ENCODE measurements at regions not wholly inside any gene's neighbourhood (a gene's known extent, or its start where the extent isn't known, plus 50 kb on each side); places are given as distances from the start of the nearest gene placed in this dataset.

- no peak for DNase-seq
Measured at GRCh38 chr4:22217480-22217879, 268.9 kb upstream of the KCNIP4 start.

- no peak for DNase-seq
Measured at GRCh38 chr4:22216278-22216677, 267.7 kb upstream of the KCNIP4 start.

DNA sequence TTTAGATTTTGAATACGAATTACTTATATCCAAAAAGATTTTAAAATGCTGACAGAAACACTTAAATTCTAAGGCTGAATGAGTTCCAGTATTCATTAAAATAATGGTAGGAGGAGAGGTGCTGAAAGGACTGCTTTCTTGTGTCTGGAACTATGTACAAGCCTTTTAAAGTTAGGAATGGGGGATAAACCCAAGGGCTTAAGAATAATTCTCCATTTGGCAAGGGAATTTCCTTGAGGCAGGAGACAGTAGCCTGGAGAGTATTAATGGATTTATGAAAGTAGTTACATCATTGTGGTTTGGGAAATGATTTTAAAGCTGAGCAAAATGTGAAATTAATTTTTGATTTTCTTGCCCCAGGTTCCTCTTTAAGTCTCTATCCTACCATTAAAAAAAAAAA, 266.5 kb upstream of the KCNIP4 start:
- DNase-seq: no peak

DNA sequence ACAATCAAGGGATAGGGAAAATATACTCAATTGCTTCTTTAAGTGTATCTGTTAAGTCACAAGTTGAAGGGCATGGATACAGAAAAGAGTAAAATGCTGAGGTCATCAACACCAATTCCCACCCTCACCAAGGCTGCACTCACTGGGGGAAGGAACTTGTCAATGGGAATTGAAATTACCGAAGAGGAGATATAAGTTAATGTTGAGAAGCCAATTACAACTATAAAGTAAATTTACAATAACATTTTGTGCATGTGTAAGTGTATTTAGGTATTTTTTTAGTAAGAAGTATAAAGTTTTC, 255.1 kb upstream of the KCNIP4 start:
- DNase-seq: no peak

GRCh38 chr4:22202975-22203710, 254.6 kb upstream of the KCNIP4 start:
- DNase-seq: no peak

- no peak for DNase-seq
Measured at GRCh38 chr4:22202246-22202974, 253.8 kb upstream of the KCNIP4 start.

DNA sequence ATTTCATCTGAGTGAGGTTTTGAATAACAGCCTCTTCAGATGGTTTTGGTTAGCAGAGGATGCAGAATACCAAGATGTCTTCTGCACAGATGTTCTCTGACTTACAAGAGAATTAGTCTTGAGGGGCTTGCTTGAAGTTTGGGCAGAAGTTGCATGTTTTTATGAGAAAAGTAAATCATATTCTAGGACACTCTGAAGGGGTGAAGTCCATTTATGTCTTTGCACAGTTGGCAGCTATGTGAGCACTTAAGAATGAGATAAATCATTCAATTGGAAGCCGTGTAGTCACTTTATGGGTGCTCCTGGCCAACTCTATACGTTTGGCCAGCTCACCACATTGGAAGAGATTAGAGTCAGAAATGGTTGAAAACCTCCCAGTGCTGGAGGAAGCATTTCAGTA, 252.7 kb upstream of the KCNIP4 start:
- DNase-seq: no peak

- DNase-seq: no peak
Measured at GRCh38 chr4:22196551-22196950, 248.0 kb upstream of the KCNIP4 start.

GRCh38 chr4:22192084-22192511, 243.5 kb upstream of the KCNIP4 start:
- DNase-seq: no peak

DNA sequence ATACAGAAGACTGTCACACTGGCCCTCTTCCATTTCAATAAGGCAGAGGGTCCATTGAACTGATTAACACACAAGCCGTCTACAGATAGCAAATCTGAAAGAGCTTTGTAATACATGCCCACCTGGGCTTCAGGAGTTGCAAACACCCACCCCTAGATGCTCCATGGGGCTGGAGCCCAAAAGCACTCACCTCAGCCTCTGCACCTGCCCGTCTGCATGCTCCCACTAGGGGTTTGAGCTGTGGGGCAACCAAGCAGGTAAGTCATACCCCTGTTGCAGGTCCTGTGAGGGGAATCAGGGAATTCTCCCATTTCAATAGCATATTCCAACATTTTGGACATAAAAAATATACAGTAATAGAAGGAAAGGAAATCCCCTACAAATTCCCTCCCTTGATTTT, 243.0 kb upstream of the KCNIP4 start:
- DNase-seq: no peak

DNA sequence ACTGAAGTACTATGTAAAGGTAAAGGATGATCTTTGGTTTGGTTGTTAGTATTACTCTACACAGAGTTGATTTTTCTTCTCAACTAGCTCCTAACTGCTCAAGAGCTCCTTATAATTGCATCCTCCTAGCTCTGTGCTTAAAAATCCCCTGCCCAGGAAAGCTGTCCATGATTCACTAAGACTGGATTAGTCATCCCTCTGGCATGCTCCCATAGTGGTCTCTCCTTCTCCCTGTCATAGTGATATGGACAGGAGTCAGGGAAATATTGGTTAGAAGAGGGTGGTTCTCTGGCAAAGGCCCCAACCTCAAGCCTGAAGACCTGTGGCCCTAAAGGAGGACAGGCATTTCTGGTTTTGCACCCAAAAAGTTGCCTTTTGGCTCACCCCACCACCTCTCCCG, 242.3 kb upstream of the KCNIP4 start:
- DNase-seq: no peak

DNA sequence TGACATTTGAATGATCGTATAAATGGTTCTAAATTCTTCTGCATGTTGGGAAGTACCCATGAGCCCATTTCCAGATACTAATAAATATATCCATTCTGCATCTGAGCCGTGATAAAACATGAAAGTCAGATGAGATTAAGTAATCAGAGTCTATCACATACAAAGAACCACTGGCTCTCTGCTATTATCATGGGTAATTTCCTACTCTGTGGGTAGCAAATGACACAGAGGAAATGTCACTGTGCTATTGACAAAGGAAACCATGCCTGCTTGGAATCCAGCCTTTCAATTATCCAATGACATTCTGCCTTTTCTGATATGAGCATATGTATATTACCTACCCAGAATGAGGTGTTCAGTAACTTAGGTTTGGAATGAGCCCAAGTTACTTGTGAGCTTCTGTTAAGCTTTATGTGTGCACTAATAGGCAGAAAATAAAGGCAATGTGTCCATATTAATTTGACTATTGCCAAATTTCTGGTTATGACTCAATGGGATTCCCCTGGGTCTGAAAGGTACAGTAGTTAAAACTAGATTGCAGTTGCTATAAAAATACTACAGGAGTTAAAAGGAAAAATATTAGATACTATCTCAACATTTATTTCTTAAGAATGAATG, 238.7 kb upstream of the KCNIP4 start:
- no peak for DNase-seq

GRCh38 chr4:22181736-22182135, 233.2 kb upstream of the KCNIP4 start:
- no peak for DNase-seq

- DNase-seq: no peak
Measured at GRCh38 chr4:22179124-22179874, 230.7 kb upstream of the KCNIP4 start.

- DNase-seq: no peak
Measured at GRCh38 chr4:22174640-22175039, 226.1 kb upstream of the KCNIP4 start.

DNA sequence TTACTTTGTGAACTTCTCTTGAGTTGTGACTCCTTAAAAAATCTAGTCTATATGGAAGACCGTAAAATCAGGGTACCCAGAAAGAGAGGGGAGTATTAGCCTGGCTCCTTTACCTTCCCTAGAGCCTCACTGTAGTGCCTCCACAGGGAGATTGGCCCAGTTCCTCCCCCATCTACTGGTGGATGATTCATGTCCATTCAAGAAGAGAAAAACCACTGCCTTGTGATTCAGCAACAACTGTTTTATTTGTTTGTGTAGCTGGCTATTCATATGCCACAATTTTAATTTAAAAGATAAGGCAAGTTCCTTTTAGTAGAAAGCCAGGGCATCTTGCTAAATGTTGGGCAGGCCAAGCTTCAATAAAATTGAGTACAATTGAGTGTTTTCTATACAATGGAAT, 221.8 kb upstream of the KCNIP4 start:
- DNase-seq: no peak

DNA sequence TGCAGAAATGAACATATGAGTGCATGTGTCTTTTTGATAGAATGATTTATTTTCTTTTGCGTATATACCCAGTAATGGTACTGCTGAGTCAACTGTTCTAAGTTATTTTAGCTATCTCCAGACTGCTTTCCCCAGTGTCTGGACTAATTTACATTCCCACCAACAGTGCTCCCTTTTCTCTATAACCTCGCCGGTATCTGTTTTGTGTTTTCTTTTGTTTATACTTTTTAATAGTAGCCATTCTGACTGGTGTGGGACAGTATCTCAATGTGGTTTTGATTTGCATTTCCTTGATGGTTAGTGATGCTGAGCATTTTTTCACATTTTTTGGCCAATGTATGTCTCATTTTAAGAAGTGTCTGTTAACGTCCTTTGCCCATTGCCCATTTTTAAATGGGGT, 218.6 kb upstream of the KCNIP4 start:
- DNase-seq: no peak

DNA sequence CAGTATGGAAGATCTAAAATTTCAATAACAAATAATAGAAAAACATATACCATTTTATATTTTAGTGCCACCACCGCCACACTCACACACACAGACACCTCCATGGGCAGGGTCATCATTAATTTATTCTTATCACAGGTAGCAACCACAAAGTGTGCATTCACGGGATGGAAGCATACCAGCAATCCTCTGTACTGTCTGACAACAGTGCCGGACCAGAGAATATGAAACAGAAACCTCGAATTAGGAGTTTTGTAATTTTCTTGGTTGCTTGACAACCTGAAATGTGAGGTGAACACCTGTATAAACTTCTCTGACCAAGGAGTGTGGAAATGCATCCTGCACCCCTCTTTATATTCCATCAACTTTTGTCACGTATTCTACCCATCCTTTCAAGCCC, 213.9 kb upstream of the KCNIP4 start:
- no peak for DNase-seq

GRCh38 chr4:22130741-22131140, 182.2 kb upstream of the KCNIP4 start:
- no peak for DNase-seq

- DNase-seq: no peak
Measured at GRCh38 chr4:22129454-22130029, 181.0 kb upstream of the KCNIP4 start.

GRCh38 chr4:22122062-22122461, 173.5 kb upstream of the KCNIP4 start:
- no peak for DNase-seq

DNA sequence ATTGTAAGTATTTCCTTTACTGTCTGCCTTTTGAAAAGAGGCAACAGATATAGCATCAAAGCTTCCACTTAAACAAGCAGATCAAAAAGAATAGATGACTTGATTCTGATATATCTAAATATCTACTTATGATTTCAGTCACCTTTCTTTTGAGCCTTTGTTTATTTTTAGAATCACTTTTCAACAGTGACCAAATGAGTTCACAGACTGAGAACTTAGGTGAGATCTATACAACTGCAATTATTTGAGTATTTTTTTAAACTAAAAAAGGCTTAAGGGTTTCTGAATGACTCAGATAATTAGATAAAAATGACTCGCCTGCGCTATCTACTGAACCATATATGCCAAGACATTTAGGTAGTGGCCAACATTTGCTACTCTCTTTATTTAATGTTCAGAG, 166.7 kb upstream of the KCNIP4 start:
- DNase-seq: no peak

DNA sequence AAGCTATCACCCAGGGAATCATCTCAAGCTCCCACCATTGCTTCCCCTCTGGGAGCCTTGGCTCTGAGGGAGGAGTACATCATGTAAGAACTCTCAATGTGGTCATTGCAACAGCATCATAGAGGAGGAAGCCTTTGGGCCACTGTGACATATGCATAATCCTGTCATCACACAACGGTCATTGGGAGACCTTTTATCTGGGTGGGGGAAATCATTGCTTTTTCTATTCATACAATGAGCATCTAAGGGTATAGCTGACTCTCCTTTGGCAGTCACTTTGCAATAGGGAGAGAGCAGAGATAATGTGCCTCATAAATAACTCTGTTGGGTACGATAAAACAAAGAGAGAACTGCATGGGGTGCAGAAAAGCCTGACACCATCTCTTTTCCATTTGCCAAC, 155.2 kb upstream of the KCNIP4 start:
- no peak for DNase-seq
